ENCODE measurements at regions not wholly inside any gene's neighbourhood (a gene's known extent, or its start where the extent isn't known, plus 50 kb on each side); places are given as distances from the start of the nearest gene placed in this dataset.

- intact Hi-C loops (cut with micrococcal nuclease; ENCODE audit: unreplicated experiment), result no loop called here
- CTCF ChIA-PET, result no interaction called here
- Histone ChIP-seq H3K36me3 (ENCODE audit: control insufficient read depth, insufficient read depth, low read length) (no peaks in the 10 kb centered on the region), H3K4me1 (ENCODE audit: control insufficient read depth, insufficient read depth, low read length) (peaks cover 7% of the 10 kb centered on the region; the same call in 1 of the 2 replicates), H3K9me3 (ENCODE audit: control insufficient read depth, insufficient read depth, low read depth, low read length) (no peaks in the 10 kb centered on the region), H3K4me3 (ENCODE audit: low read depth in 2 of 2, low read length in 2 of 2) (no peak overlapping the region), H3K27me3 (ENCODE audit: control insufficient read depth, insufficient read depth, low read length) (no peaks in the 10 kb centered on the region), H3K27ac (ENCODE audit: low read length) (no peak overlapping the region)
- no TSS peak for BruUV-seq (replicated peaks)
- DNase-seq (ENCODE audit: low read depth, low spot score), result no peak
- POLR2A ChIA-PET, result no interaction called here
- TF ChIP-seq TCF7L2 (IDR thresholded peaks at IDR 0.05; ENCODE audit: low read depth, low read length) (no peak), POLR2AphosphoS5 (IDR thresholded peaks at IDR 0.05; ENCODE audit: low read depth, low read length) (no peak), SIN3A (IDR thresholded peaks at IDR 0.05; ENCODE audit: borderline replicate concordance, insufficient read depth, low read depth, low read length) (no peak), REST (IDR thresholded peaks at IDR 0.05; ENCODE audit: insufficient read depth in 1 of 2, low read depth in 2 of 2, low read length in 1 of 2) (no peak), CTCF (IDR thresholded peaks at IDR 0.05) (no peak)
- no peak for ATAC-seq
- in situ Hi-C loops (cut with HindIII; ENCODE audit: low pct_unique_long_range_greater_than_20kb, low sequenced_read_pairs), result no loop called here
Observed at GRCh38 chr2:111712361-111712760, 171.6 kb downstream of the ANAPC1 start.

GRCh38 chr2:111712940-111713515, 171.0 kb downstream of the ANAPC1 start:
- ChIA-PET POLR2A (no interaction called here), CTCF (no interaction called here)
- intact Hi-C loops (cut with micrococcal nuclease; ENCODE audit: unreplicated experiment), result no loop called here
- no peaks in the 10 kb centered on the region for H3K9me3 ChIP-seq (ENCODE audit: control insufficient read depth, insufficient read depth, low read depth, low read length)
- H3K36me3 ChIP-seq (ENCODE audit: control insufficient read depth, insufficient read depth, low read length), result no peaks in the 10 kb centered on the region
- DNase-seq (ENCODE audit: low read depth, low spot score), result no peak
- H3K4me1 ChIP-seq (ENCODE audit: control insufficient read depth, insufficient read depth, low read length), result peaks cover 3% of the 10 kb centered on the region; the same call in 1 of the 2 replicates
- no peak for ATAC-seq
- TF ChIP-seq TCF7L2 (IDR thresholded peaks at IDR 0.05; ENCODE audit: low read depth, low read length), result no peak
- TF ChIP-seq CTCF (IDR thresholded peaks at IDR 0.05), result no peak
- no peak for TF ChIP-seq POLR2AphosphoS5 (IDR thresholded peaks at IDR 0.05; ENCODE audit: low read depth, low read length)
- no peak for TF ChIP-seq SIN3A (IDR thresholded peaks at IDR 0.05; ENCODE audit: borderline replicate concordance, insufficient read depth, low read depth, low read length)
- TF ChIP-seq REST (IDR thresholded peaks at IDR 0.05; ENCODE audit: insufficient read depth in 1 of 2, low read depth in 2 of 2, low read length in 1 of 2), result no peak
- H3K27me3 ChIP-seq (ENCODE audit: control insufficient read depth, insufficient read depth, low read length), result no peaks in the 10 kb centered on the region
- no peak overlapping the region for H3K27ac ChIP-seq (ENCODE audit: low read length)
- no peak overlapping the region for H3K4me3 ChIP-seq (ENCODE audit: low read depth in 2 of 2, low read length in 2 of 2)
- no TSS peak for BruUV-seq (replicated peaks)
- in situ Hi-C loops (cut with HindIII; ENCODE audit: low pct_unique_long_range_greater_than_20kb, low sequenced_read_pairs), result no loop called here
